GM04504 (cell line): ENCODE measurements at regions not wholly inside any gene's neighbourhood (a gene's known extent, or its start where the extent isn't known, plus 50 kb on each side); places are given as distances from the start of the nearest gene placed in this dataset.

Experiments used
- DNase-seq: peaks from one replicate; pipeline ENCODE4 v3.0.0-alpha.2; 2012; ENCODE audit warnings: low read depth

DNA sequence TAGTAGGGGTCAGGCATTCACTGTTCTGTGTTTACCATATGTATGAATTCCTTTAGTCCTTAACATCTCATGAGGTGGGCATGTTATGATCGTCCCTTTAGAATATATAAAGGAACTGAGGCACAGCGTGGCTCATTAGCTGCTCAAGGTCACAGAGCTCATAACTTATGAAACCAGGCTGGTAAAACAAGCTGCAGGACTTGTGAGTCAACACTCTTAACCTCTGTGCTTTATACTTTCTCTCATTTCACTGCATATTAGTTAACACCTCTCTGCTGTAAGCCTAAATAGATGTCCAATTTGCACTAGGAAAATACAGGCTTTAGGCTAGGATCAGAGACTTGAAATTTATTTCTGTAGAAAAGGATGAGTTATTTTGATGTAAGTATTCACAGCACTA lies 180.3 kb upstream of the HDAC9 start:
- DNase-seq = no peak

DNA sequence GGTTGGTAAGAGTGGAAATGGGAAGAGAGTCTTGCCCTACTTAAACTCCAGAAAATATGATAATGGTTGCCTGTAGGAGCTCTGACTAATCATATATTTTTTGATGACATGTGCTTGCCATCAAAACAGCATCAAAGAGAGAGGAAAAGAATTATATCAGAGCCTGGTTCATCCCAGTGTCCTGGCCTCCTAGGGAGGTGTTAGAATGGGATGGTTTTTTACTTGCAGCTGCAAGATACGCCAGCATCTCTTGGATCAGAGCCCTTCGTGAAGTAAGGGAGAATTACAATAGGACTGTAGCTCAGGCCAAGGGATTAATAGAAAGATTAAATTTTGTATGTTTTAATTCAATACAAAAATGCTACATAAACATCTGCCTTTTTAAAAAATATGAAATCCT lies 177.6 kb upstream of the HDAC9 start:
- DNase-seq = no peak

DNA sequence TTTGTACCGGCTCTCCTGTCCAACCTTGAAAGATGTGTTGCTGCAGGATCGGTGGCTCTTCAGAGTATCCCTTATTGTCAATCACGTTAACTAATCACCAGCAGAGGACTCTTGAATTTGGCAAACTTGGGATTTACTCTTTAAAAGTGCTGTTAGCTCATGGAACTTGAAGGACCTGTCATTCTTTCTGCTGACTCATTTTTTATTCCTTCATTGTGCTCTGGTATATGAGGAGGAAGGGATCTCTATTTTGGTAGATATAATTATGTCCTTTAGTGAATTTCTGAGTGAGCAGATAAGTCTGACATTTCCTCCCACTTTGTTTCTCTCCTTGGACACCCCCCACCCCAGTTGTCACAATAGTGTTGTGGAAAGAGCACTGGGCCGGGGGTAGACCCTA lies 175.1 kb upstream of the HDAC9 start:
- DNase-seq = no peak

DNA sequence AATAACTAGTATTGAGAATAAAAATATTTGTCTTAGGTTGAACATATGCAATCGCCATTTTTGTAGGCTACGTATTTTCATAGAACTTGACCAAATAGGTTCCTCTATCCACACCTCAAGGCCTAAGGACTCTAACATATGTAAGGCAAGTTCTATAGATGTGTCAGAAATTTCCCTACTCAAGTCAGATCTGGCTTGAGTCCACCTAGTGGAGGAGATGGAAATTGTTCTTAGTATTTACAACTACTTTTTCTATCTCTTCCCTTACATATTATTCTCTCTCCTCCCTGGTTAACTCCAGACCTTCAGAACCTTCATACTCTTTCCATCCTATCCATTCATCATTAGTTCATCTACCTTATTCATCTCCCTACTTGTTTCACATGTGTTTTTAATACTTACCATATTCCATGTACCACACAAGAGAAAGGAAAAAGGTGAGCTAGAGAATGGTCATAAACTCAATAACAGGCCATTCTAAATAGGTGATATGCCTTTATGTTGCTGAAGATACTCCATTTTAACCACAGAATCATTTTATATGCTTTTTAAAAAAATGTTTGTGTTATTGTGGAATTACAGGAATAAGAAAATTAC lies 174.5 kb upstream of the HDAC9 start:
- DNase-seq = peak; percentile 8

DNA sequence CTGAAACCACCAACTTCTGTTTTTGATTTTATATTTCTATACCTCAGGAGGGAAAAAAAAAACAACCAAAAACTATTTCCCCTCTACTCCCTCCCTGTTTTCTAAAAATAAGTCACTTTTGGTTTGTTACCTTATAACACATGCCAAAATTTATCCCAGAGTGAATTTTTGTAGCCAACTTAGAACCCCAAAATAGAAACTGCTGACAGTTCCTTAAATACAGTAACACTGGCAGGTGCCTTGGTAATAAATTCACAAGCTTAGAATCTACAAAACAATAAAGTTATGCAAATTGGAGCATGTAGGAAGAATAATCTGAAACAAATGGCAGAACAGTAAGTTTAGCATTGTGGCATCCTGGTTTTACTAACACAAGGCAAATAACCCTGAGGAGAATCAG lies 165.0 kb upstream of the HDAC9 start:
- DNase-seq = no peak

DNA sequence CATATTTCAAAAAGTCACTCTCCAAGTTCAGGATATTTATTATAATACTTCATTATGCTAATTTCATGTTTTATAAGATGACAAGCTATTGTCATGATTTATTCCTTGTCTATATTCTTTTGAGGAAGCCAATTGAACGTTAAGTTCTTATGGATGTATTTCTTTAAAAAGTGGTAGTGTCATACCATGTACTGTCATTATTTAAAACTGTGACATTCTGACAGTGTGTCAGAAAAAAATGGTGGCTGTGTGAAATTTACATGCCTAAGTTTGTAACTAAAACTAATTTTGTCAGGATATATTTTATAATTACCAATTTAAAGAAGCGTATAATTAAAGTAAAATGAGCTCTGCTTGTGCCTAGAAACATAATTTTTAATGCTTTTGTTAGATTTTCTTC lies 158.9 kb upstream of the HDAC9 start:
- no peak for DNase-seq

DNA sequence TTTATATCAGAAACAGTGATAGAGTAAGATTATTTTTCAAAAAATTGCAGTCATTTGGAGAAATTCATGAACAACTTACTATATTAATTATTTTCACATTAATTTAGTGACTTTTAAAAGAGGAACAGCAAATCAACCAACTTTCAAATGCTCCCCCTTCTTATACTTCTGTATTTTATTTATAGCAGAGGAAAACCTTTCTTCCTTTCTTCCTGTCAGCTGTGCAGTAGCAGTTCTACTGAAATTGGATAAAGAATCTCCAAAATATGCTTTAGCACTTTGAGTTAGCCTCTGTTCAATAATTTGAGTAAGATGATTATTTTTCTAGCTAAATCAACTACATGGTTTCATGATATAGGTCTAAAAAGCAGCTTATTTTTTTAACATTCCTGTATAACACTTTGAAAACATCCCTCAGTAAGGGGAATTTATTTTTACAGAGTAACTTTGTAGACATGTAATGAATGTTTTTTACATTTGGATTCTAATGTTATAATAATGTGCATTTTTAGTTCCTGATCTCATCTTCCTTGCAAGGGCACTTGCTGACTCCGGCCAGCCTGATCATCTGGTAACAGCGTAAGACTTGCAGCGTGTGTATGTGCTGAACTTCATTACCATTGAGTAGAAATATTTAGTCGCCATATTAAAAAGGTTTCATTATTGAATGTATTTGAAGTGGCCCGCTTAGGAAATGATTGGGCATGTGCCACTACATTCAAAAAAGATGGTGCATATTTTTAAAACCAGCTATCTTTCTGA lies 158.3 kb upstream of the HDAC9 start:
- no peak for DNase-seq

DNA sequence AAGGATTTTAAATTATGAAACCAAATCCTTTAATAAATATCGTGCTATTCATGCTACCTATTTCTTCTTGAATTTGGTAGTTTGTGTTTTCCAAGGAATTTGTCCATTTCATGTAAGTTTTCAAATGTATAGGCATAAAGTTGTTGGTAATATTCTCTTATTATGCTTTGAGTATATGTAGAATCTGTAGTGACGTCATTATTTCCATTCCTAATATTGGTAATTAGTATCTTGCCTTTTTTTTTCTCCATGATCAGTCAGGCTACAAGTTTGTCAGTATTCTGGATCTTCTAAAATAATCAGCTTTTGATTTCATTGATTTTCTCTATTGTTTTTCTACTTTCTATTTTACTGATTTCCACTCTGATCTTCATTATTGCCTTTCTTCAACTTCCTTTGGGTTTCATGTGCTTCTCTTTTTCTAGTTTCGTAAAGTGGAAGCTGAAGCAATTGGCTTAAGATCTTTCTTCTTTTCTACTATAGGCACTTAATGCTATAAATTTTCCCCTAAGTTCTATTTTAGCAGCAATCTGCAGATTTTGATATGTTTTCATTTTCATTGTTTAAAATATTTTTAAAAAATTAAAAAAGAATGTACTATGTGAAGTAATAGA lies 156.5 kb upstream of the HDAC9 start:
- no peak for DNase-seq

DNA sequence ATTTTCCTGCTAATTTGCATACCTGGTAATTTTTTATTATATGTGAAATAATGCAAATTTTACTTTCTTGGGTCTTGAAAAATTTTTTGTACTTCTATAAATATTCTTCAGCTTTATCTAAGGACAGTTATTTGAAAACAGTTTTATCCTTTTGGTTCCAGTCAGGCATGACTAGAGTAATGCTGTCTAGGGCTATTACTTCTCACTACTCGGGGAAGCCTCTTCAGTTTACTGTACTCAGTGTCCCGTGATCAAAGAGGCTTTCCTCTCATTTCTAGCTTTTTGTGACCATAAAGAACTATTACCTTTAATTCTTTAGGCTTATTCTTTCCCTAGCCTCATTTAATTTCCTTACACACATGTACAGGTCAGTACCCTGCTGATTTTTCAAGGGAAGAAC lies 153.8 kb upstream of the HDAC9 start:
- no peak for DNase-seq

DNA sequence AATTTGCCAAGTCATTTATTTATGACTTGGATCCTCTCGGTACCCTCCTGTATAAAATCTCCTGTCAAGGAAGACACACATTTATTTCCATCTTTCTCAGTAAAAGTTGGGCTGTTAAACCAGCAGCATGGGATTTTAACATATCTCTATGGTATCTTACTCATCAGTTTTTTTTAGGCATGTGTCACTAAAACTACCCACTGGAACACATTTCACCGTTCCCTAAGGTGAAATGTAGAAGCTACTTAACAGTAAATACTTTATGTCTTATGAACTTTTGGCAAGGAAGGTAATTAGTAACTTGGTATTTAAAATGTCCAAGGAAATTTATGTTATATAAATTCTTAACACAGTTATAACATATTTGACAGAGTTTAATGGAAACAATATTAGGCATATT lies 152.5 kb upstream of the HDAC9 start:
- DNase-seq = no peak

DNA sequence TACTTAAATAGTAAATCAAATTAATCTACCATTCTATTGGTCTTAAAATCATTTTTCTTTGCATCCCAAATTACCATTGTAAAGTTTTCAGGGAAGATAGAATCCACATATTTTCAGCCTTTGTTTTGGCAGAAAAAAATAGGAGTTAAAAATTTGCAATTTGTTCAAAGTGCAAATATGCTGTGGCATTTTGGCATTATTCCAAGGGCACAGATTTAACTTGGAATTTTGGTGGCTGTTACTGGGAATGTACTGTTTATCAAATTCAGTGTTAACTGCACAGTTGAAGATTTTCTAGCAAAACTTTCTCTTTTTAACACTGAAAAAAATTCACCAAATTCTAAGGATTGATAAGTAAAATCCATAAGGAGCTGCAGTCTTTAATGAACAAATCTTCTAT lies 151.0 kb upstream of the HDAC9 start:
- no peak for DNase-seq

DNA sequence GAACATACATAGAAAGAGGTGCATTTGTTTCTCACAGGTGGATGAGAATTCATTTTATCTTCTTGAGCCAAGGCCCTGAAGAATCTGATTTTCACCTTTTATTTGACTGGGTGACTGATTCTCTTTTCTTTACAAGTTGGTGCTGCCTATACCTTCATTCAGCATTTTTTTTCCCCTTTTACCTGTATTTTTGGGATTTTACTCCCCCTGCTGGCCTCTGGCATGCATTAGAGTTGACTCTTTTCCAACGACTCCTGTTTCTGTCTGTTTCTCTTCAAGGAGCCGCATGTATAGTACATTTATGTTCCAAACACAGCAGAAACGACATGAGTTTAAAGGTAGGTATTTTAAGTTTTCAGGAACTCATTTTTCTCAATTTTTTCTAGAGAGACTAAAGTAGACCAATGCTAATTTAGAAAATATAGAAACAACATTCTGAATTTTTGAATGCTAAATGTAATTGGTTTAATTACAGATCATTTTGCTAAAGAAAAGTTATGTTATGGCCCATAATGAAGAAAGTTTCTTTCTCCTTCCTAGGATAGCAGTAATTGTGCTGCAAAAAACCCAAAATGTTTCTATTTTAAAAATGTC lies 149.8 kb upstream of the HDAC9 start:
- no peak for DNase-seq

DNA sequence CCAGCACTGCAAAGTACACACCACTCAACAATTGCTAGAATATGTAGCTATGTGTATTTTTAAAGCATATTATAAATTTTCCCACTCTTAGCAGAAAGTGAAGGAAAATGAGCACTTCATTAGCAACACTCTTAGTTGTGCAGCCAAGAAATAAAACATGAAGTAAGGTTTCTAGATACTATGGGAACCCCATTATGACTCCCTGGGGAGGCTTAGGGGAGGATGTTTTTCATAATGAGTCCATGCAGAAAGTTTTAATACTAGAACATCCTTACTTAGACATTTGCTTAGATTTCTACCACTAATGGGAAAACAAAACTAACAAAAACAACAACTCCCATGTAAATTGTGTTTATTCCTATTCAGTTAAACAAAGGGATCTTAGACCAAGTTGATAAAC lies 148.4 kb upstream of the HDAC9 start:
- no peak for DNase-seq

DNA sequence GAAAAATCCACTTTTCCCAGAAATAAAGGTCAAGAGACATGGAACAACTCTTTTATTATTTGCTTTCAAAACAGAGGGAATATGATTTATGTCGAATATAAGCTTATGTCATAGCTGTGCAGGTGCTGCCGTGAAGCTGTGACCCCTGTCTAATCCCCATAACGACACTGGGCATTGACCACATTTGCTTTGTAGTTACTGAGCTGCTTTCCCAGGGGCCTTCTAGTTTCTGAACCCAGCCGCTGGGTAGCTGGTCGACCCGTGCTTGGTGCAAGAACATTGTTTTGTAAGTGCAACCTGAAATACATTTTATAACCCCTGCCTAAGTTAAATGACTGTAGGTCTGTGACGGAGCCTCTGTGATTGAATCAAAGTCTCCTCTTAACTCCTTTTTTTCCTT lies 144.9 kb upstream of the HDAC9 start:
- DNase-seq = no peak

DNA sequence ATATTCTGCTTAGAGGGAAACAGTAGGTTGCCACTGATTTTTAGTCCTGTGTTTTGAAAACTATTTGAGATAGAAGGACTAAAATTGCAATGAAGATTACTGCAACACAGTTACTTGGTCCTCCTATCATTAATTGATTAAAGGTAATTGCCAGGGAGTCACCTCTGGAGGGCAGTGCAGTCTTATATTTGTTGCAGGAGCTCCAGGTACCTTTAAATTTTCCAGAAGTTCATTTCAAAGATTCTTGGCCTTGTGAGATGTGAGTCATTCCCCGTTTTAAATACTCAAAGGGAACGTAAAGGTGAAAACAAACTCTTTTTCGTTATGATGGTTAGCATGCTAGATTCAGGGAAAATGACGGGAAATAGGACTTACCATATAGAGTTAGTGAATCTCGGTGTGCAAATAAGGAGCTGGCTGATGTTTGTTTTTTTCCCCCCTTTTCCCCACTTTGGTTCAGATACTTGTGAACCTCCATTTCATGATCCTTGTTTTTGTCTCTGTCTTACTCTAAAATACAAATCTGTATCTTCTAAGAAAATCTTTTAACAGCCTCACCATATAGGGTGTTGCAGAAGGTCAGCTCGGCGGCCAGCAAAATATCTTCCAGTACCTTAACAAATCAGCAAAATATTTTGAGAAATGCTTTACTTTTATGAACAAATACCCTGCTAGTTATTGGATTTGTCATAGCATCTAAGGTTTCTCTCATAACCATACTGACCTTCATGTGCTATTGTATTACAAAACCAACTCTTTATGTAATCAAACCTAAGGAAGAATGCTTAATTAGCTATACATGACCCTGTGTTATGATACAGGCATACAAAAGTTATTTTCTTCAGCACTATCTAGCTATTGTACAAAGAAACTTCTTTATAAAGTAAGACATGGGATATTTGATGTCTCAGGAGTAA lies 143.0 kb upstream of the HDAC9 start:
- DNase-seq = peak; percentile 46

DNA sequence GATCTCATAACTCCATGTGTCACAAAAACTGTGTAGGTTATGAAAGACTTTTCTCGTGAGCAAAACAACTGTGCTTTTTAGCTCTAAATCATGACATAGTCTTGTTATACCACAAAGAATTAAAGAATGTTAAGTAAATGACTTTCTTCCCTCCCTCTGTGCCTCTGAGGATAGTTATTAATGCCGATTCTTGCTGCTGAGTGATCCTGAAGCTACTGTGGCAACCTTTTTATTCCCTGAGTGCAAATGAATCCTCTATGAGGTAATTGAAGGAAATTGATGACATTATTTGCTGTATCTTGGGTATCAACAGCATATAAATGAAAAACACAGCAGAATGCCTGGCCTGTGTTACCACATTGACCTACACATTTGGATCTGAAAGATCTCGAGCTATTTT lies 142.2 kb upstream of the HDAC9 start:
- no peak for DNase-seq

DNA sequence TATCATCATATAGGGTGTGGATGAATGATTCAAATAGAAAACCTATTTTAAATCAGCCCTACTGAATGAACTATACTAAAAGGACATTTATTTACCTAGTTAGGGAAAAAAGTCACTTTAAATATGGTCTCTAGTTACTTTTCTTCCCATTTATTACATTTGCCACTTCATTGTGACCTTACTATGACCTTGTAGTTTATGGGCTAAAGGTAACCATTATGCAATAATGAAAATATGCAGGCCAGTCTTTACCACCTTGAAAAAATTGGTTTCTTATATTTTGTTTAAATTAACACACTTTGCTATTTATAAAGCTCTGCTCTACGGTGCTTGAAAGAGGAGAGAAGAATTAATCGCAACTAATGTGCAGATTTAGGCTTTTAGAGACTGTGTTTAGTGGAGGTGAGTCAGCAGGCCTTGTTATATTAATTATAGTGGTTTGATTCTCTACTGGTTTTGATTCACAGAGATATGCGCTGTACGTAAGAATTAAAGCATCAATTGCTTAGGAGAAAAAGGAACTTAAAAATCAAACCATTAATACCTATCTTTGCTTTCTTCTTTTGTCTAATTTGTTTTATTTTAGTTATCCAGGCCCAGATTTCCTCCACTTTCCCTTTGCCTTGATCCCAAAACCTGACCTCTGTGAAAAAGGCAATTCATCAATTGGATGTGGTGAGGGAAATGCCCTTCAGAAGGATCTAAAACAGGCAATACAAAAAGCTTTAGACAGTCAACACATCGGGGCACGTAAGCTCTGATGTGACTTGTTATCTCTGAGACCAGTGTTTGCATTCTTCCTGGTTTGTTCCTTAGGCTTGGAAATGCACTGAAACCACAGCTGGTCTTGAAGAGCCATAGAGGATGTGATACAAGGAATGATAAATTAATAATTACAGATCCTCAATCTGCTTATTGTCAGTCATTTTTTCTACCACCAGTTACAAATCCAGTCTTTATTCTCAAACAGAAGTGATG lies 141.2 kb upstream of the HDAC9 start:
- DNase-seq = no peak

DNA sequence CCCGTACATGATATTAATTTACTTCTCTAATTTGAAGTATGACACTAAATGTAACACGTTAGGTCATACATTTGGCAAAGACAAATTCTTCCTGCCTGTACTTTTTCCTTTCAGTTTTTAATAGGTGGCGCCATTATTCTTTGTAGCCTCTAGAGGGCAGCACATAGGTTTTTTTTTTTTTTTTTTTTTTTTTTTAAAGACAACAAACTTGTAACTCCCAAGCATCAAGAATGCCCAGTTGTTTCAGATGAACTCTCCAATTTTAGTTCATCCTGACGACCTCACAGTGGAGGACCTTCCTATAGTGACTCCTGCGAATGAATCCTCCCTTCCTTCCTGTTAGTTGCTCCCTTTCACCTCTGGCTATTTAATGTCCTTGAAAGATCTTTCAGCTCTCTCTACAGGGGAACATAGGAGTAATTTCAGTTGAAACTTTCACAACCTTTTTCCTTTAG lies 139.3 kb upstream of the HDAC9 start:
- no peak for DNase-seq

DNA sequence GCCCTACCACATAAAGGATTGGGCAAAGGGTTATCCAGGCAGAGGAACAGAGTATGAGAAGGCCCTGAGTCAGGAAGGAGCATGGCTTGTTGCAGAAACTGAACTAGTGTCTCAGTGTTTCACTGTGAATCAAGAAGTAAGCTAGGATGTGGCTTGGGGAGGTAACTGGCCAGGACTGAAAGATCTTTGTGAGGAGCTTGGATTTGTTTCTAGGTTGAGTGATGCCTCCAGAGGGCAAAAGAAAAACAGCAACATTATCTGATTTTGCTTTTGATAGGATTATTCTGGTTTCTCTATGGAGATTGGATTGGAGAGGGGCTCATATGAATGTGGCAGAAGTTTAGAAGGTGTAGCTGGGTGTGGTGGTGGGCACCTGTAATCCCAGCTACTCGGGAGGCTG lies 137.9 kb upstream of the HDAC9 start:
- no peak for DNase-seq

DNA sequence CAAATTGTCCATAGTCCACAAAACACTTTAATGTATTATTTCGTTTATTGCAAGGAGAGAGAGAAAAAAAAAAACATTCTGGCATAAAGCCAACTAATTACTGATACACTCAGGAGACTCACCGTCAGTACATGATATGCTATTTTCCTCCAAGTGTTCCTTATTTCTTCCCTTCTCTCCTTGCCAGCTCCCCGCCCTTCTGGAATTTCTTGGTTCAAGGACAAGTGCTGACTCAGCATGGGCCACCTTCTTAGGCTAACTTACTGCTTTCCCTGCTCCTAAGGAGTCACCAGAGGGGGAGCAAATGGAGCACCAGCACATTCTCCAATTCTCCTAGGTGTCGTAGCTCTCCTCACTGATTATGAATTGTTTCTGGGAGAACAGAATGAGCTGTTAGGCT lies 133.8 kb upstream of the HDAC9 start:
- no peak for DNase-seq
